DOHH2 (cell line): ENCODE measurements at regions not wholly inside any gene's neighbourhood (a gene's known extent, or its start where the extent isn't known, plus 50 kb on each side); places are given as distances from the start of the nearest gene placed in this dataset.

Experiments used
- H3F3A ChIP-seq: fragments of 200-600 bp; sonication (generic), shearing (Covaris generic); 2 replicates; pipeline ENCODE4 v1.6.0; 2016; ENCODE audit warnings: antibody characterized with exemption, mild to moderate bottlenecking; ENCODE audit not compliant: control insufficient read depth, insufficient read depth
- H3K27ac ChIP-seq: fragments of 200-600 bp; sonication (generic); 2 replicates; pipeline ENCODE4 v1.5.1; 2014; ENCODE audit warnings: low read depth, mild to moderate bottlenecking, low read length, moderate library complexity
- H3K27me3 ChIP-seq: fragments of 200-600 bp; sonication (generic); 2 replicates; pipeline ENCODE4 v1.6.1; 2014; ENCODE audit warnings: mild to moderate bottlenecking, low read length, mixed read lengths; ENCODE audit not compliant: control insufficient read depth
- H3K36me3 ChIP-seq: fragments of 200-600 bp; sonication (generic); 2 replicates; pipeline ENCODE4 v1.6.1; 2014; ENCODE audit warnings: mild to moderate bottlenecking, low read length, moderate library complexity, mixed read lengths; ENCODE audit not compliant: control insufficient read depth
- H3K4me1 ChIP-seq: fragments of 200-600 bp; sonication (generic); 2 replicates; pipeline ENCODE4 v1.6.1; 2014; ENCODE audit warnings: mild to moderate bottlenecking, low read length, mixed read lengths; ENCODE audit not compliant: control insufficient read depth
- H3K4me2 ChIP-seq: fragments of 200-600 bp; sonication (generic); 2 replicates; pipeline ENCODE4 v1.6.0; 2014; ENCODE audit warnings: mild to moderate bottlenecking, low read length, moderate library complexity
- H3K4me3 ChIP-seq: fragments of 200-600 bp; sonication (generic); 2 replicates; pipeline ENCODE4 v1.5.1; 2014; ENCODE audit warnings: mild to moderate bottlenecking, low read length, mixed read lengths
- H3K79me2 ChIP-seq: fragments of 200-600 bp; sonication (generic); 2 replicates; pipeline ENCODE4 v1.6.1; 2014; ENCODE audit warnings: mild to moderate bottlenecking, low read length, mixed read lengths; ENCODE audit not compliant: control insufficient read depth
- H3K9me2 ChIP-seq: fragments of 200-600 bp; sonication (generic); replicated peaks from 2 replicates; pipeline ENCODE4 v1.6.1; 2014; ENCODE audit warnings: mild to moderate bottlenecking, low read length, mixed read lengths; ENCODE audit not compliant: control insufficient read depth
- H3K9me3 ChIP-seq: fragments of 200-600 bp; sonication (generic); 2 replicates; pipeline ENCODE4 v1.6.1; 2014; ENCODE audit warnings: antibody characterized with exemption, low read length, mixed read lengths; ENCODE audit not compliant: control insufficient read depth, insufficient read depth
- H4K20me1 ChIP-seq: fragments of 200-600 bp; sonication (generic); 2 replicates; pipeline ENCODE4 v1.6.0; 2014; ENCODE audit warnings: low read depth, mild to moderate bottlenecking, antibody characterized with exemption, low read length, moderate library complexity; ENCODE audit not compliant: control insufficient read depth, insufficient read depth
- CTCF ChIP-seq: fragments of 200-600 bp; sonication (generic); IDR thresholded peaks from one replicate; pipeline ENCODE4 v1.5.1; 2014; ENCODE audit warnings: antibody characterized with exemption, mild to moderate bottlenecking, low read depth, low read length; ENCODE audit not compliant: poor library complexity, severe bottlenecking
- EZH2phosphoT487 ChIP-seq: fragments of 200-600 bp; sonication (generic); IDR thresholded peaks from 2 replicates; pipeline ENCODE4 v1.6.1; 2017; ENCODE audit warnings: borderline replicate concordance, mild to moderate bottlenecking, antibody characterized with exemption, low read length, moderate library complexity, mixed read lengths

GRCh38 chr7:33852838-33853237 is 52.5 kb upstream of the BMPER start:
- no peak overlapping the region for H3K4me2 ChIP-seq
- H3K4me3 ChIP-seq = no peak overlapping the region
- no peak overlapping the region for H3K27ac ChIP-seq
- no peaks in the 10 kb centered on the region for H3F3A ChIP-seq
- no peaks in the 10 kb centered on the region for H4K20me1 ChIP-seq
- no peaks in the 10 kb centered on the region for H3K36me3 ChIP-seq
- no peaks in the 10 kb centered on the region for H3K9me2 ChIP-seq
- H3K9me3 ChIP-seq = no peaks in the 10 kb centered on the region
- TF ChIP-seq EZH2phosphoT487 (no peak), CTCF (no peak)
- no peaks in the 10 kb centered on the region for H3K79me2 ChIP-seq
- peaks cover 12% of the 10 kb centered on the region for H3K27me3 ChIP-seq
- no peaks in the 10 kb centered on the region for H3K4me1 ChIP-seq

- TF ChIP-seq EZH2phosphoT487 (no peak), CTCF (no peak)
- Histone ChIP-seq H3K79me2 (no peaks in the 10 kb centered on the region), H3K9me2 (no peaks in the 10 kb centered on the region), H3K4me2 (no peak overlapping the region), H3K9me3 (no peaks in the 10 kb centered on the region), H3K36me3 (no peaks in the 10 kb centered on the region), H4K20me1 (no peaks in the 10 kb centered on the region), H3F3A (no peaks in the 10 kb centered on the region), H3K4me1 (no peaks in the 10 kb centered on the region), H3K27me3 (peaks cover 12% of the 10 kb centered on the region), H3K27ac (no peak overlapping the region), H3K4me3 (no peak overlapping the region)
Observed at GRCh38 chr7:33853361-33854062, 51.8 kb upstream of the BMPER start.

GRCh38 chr7:33854178-33854577 is 51.2 kb upstream of the BMPER start:
- H3K4me1 ChIP-seq = no peaks in the 10 kb centered on the region
- TF ChIP-seq EZH2phosphoT487 (no peak), CTCF (no peak)

More at GRCh38 chr7:33854178-33854577, 51.2 kb upstream of the BMPER start:
- no peaks in the 10 kb centered on the region for H3K9me3 ChIP-seq
- H4K20me1 ChIP-seq = no peaks in the 10 kb centered on the region
- no peaks in the 10 kb centered on the region for H3F3A ChIP-seq
- H3K4me3 ChIP-seq = no peak overlapping the region
- H3K9me2 ChIP-seq = no peaks in the 10 kb centered on the region
- H3K4me2 ChIP-seq = no peak overlapping the region
- no peak overlapping the region for H3K27ac ChIP-seq
- peaks cover 12% of the 10 kb centered on the region for H3K27me3 ChIP-seq
- no peaks in the 10 kb centered on the region for H3K79me2 ChIP-seq
- H3K36me3 ChIP-seq = no peaks in the 10 kb centered on the region
